ENCODE measurements at regions not wholly inside any gene's neighbourhood (a gene's known extent, or its start where the extent isn't known, plus 50 kb on each side); places are given as distances from the start of the nearest gene placed in this dataset.

DNA sequence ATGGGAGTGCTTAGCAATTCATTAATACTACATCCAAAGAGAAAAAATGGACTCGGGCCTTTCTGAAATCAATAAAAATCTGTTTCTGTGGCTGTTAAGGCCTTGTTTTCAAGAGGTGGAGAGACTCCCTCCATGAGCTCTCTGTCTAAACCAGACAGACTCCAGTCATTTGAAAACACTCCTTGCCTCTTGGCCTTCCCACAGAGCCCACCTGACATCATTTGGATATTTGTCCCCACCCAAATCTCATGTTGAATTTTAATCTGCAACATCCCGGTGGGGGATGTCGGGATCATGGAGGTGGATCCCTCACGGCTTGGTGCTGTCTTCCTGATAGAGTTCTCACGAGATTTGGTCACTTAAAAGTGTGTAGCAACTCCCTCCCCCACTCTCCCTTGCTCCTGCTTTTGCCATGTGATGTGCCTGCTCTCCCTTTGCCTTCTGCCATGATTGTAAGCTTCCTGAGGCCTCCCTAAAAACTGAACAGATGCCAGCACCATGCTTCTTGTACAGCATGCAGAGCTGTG lies 226.3 kb downstream of the TBXT start:
- H4K20me1 ChIP-seq (ENCODE audit: insufficient read depth, low read length): no peaks in the 10 kb centered on the region
- no peak overlapping the region for H3K27ac ChIP-seq (ENCODE audit: low read depth, low read length)
- H3K4me2 ChIP-seq (ENCODE audit: insufficient read depth, low read length): no peak overlapping the region
- no peaks in the 10 kb centered on the region for H3K9me3 ChIP-seq (ENCODE audit: low read depth, low read length)
- H3K4me3 ChIP-seq (ENCODE audit: insufficient read depth, low read length): no peak overlapping the region
- H3K36me3 ChIP-seq (ENCODE audit: insufficient read depth, low read length): no peaks in the 10 kb centered on the region
- H3K4me1 ChIP-seq (ENCODE audit: insufficient read depth, low read length): no peaks in the 10 kb centered on the region
- H3K27me3 ChIP-seq (ENCODE audit: insufficient read depth, low read length): no peaks in the 10 kb centered on the region
- H2AFZ ChIP-seq (ENCODE audit: low read length): no peak overlapping the region
- DNase-seq (ENCODE audit: insufficient read length, low spot score, missing footprints): no peak
- TF ChIP-seq, protein P1, sequence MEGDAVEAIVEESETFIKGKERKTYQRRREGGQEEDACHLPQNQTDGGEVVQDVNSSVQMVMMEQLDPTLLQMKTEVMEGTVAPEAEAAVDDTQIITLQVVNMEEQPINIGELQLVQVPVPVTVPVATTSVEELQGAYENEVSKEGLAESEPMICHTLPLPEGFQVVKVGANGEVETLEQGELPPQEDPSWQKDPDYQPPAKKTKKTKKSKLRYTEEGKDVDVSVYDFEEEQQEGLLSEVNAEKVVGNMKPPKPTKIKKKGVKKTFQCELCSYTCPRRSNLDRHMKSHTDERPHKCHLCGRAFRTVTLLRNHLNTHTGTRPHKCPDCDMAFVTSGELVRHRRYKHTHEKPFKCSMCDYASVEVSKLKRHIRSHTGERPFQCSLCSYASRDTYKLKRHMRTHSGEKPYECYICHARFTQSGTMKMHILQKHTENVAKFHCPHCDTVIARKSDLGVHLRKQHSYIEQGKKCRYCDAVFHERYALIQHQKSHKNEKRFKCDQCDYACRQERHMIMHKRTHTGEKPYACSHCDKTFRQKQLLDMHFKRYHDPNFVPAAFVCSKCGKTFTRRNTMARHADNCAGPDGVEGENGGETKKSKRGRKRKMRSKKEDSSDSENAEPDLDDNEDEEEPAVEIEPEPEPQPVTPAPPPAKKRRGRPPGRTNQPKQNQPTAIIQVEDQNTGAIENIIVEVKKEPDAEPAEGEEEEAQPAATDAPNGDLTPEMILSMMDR (IDR thresholded peaks at IDR 0.05; ENCODE audit: extremely low read depth, low read depth, low read length): no peak
- H3K79me2 ChIP-seq (ENCODE audit: insufficient read depth, low read length): no peaks in the 10 kb centered on the region

GRCh38 chr6:165940366-165940765 lies 227.3 kb downstream of the TBXT start:
- peak overlapping the region; percentile 29 for H3K4me3 ChIP-seq (ENCODE audit: insufficient read depth, low read length)

GRCh38 chr6:165939601-165940290 lies 227.9 kb downstream of the TBXT start:
- H4K20me1 ChIP-seq (ENCODE audit: insufficient read depth, low read length): no peaks in the 10 kb centered on the region
- H3K4me2 ChIP-seq (ENCODE audit: insufficient read depth, low read length): peak overlapping the region; percentile 53
- H3K4me1 ChIP-seq (ENCODE audit: insufficient read depth, low read length): no peaks in the 10 kb centered on the region
- peak overlapping the region; percentile 24 for H2AFZ ChIP-seq (ENCODE audit: low read length)
- H3K36me3 ChIP-seq (ENCODE audit: insufficient read depth, low read length): no peaks in the 10 kb centered on the region
- H3K4me3 ChIP-seq (ENCODE audit: insufficient read depth, low read length): peak overlapping the region; percentile 29
- H3K27ac ChIP-seq (ENCODE audit: low read depth, low read length): no peak overlapping the region
- TF ChIP-seq, protein P1 (IDR thresholded peaks at IDR 0.05; ENCODE audit: extremely low read depth, low read depth, low read length): no peak
- no peaks in the 10 kb centered on the region for H3K9me3 ChIP-seq (ENCODE audit: low read depth, low read length)
- no peaks in the 10 kb centered on the region for H3K27me3 ChIP-seq (ENCODE audit: insufficient read depth, low read length)
- no peaks in the 10 kb centered on the region for H3K79me2 ChIP-seq (ENCODE audit: insufficient read depth, low read length)
- no peak for DNase-seq (ENCODE audit: insufficient read length, low spot score, missing footprints)

More at GRCh38 chr6:165940366-165940765, 227.3 kb downstream of the TBXT start:
- TF ChIP-seq, protein P1 (IDR thresholded peaks at IDR 0.05; ENCODE audit: extremely low read depth, low read depth, low read length): no peak
- no peaks in the 10 kb centered on the region for H4K20me1 ChIP-seq (ENCODE audit: insufficient read depth, low read length)
- DNase-seq (ENCODE audit: insufficient read length, low spot score, missing footprints): no peak
- H2AFZ ChIP-seq (ENCODE audit: low read length): peak overlapping the region; percentile 24
- H3K9me3 ChIP-seq (ENCODE audit: low read depth, low read length): no peaks in the 10 kb centered on the region
- no peak overlapping the region for H3K27ac ChIP-seq (ENCODE audit: low read depth, low read length)
- no peaks in the 10 kb centered on the region for H3K36me3 ChIP-seq (ENCODE audit: insufficient read depth, low read length)
- no peaks in the 10 kb centered on the region for H3K4me1 ChIP-seq (ENCODE audit: insufficient read depth, low read length)
- H3K27me3 ChIP-seq (ENCODE audit: insufficient read depth, low read length): no peaks in the 10 kb centered on the region
- peak overlapping the region; percentile 53 for H3K4me2 ChIP-seq (ENCODE audit: insufficient read depth, low read length)
- H3K79me2 ChIP-seq (ENCODE audit: insufficient read depth, low read length): no peaks in the 10 kb centered on the region

- Histone ChIP-seq H2AFZ (ENCODE audit: low read length) (no peak overlapping the region), H3K27me3 (ENCODE audit: insufficient read depth, low read length) (no peaks in the 10 kb centered on the region), H3K27ac (ENCODE audit: low read depth, low read length) (no peak overlapping the region), H3K4me1 (ENCODE audit: insufficient read depth, low read length) (no peaks in the 10 kb centered on the region), H3K4me3 (ENCODE audit: insufficient read depth, low read length) (no peak overlapping the region), H3K9me3 (ENCODE audit: low read depth, low read length) (no peaks in the 10 kb centered on the region), H3K36me3 (ENCODE audit: insufficient read depth, low read length) (no peaks in the 10 kb centered on the region), H3K4me2 (ENCODE audit: insufficient read depth, low read length) (no peak overlapping the region), H4K20me1 (ENCODE audit: insufficient read depth, low read length) (no peaks in the 10 kb centered on the region), H3K79me2 (ENCODE audit: insufficient read depth, low read length) (no peaks in the 10 kb centered on the region)
- TF ChIP-seq, protein P1 (IDR thresholded peaks at IDR 0.05; ENCODE audit: extremely low read depth, low read depth, low read length): no peak
- DNase-seq (ENCODE audit: insufficient read length, low spot score, missing footprints): no peak
These were observed 228.6 kb downstream of the TBXT start for GRCh38 chr6:165939047-165939446.

Measured in osteoblast (primary cell).